Right atrium auricular region (tissue), 2 donors: ENCODE measurements at regions not wholly inside any gene's neighbourhood (a gene's known extent, or its start where the extent isn't known, plus 50 kb on each side); places are given as distances from the start of the nearest gene placed in this dataset.

Experiments used
- DNase-seq: peaks from one replicate; pipeline ENCODE4 v3.0.0-alpha.2; 2019; ENCODE audit warnings: low spot score
- H3K27ac ChIP-seq, 2 donors: fragments of 200-600 bp; sonication (generic); 1 replicate in 1 of 2; 2 replicates in 1 of 2; pipeline ENCODE4 v1.5.1; 2016 to 2019
- H3K27me3 ChIP-seq, 2 donors: fragments of 200-600 bp; sonication (generic); one replicate each; pipeline versions ENCODE4 v1.5.1 to v1.6.0; 2017 to 2019
- H3K36me3 ChIP-seq: fragments of 200-600 bp; sonication (generic); one replicate; pipeline ENCODE4 v1.5.1; 2016
- H3K4me1 ChIP-seq, 2 donors: fragments of 200-600 bp; sonication (generic); one replicate each; pipeline versions ENCODE4 v1.5.1 to v1.6.0; 2017 to 2019
- H3K4me3 ChIP-seq, 2 donors: fragments of 200-600 bp; sonication (generic); 1 replicate in 1 of 2; 2 replicates in 1 of 2; pipeline ENCODE4 v1.5.1; 2017 to 2019; ENCODE audit warnings: mild to moderate bottlenecking in 1 of 2, moderate library complexity in 1 of 2
- H3K9me3 ChIP-seq, 2 donors: fragments of 200-600 bp; sonication (generic); one replicate each; pipeline ENCODE4 v1.5.1; 2019
- CTCF ChIP-seq, 2 donors: fragments of 200-600 bp; sonication (generic); IDR thresholded peaks; one replicate each; pipeline ENCODE4 v1.5.1; 2019; ENCODE audit warnings: antibody characterized with exemption in 2 of 2

- no peaks in the 10 kb centered on the region for H3K36me3 ChIP-seq
- DNase-seq = no peak
- H3K4me1 ChIP-seq = no peaks in the 10 kb centered on the region
- no peak for TF ChIP-seq CTCF (IDR thresholded peaks at IDR 0.05)
- H3K9me3 ChIP-seq = no peaks in the 10 kb centered on the region
- H3K27me3 ChIP-seq = no peaks in the 10 kb centered on the region
- no peak overlapping the region for H3K4me3 ChIP-seq
- H3K27ac ChIP-seq = no peak overlapping the region
Measured at GRCh38 chr16:63061319-63061718, 1025.1 kb upstream of the CDH8 start.

- H3K4me1 ChIP-seq = no peaks in the 10 kb centered on the region
- no peaks in the 10 kb centered on the region for H3K36me3 ChIP-seq
- H3K4me3 ChIP-seq = no peak overlapping the region
- H3K27ac ChIP-seq = no peak overlapping the region
- H3K9me3 ChIP-seq = no peaks in the 10 kb centered on the region
- no peak for TF ChIP-seq CTCF (IDR thresholded peaks at IDR 0.05)
- DNase-seq = no peak
- H3K27me3 ChIP-seq = no peaks in the 10 kb centered on the region
Measured at GRCh38 chr16:63059676-63060075, 1023.4 kb upstream of the CDH8 start.

DNA sequence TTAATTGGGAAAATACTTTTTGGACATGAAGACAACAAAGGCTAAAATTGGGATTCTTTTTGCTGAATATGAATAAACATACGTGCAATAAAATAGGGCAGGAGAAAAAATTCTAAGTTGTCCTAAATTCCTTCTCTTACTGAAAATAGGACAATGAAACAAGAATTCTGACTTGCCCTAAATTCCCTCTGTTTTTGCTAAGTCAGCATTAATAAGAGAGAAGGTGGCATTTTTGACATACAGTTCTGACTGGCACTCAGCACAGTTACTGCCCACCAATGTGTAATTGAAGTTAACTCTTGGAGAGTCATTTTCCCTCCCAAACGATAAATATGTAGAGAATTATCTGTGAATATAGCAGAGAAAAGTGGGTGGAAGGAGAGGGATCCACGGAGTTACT lies 1021.1 kb upstream of the CDH8 start:
- H3K27me3 ChIP-seq = no peaks in the 10 kb centered on the region
- no peak for TF ChIP-seq CTCF (IDR thresholded peaks at IDR 0.05)
- DNase-seq = no peak
- H3K27ac ChIP-seq = no peak overlapping the region
- no peaks in the 10 kb centered on the region for H3K4me1 ChIP-seq
- H3K4me3 ChIP-seq = no peak overlapping the region
- H3K9me3 ChIP-seq = no peaks in the 10 kb centered on the region
- no peaks in the 10 kb centered on the region for H3K36me3 ChIP-seq

- DNase-seq = no peak
- H3K27ac ChIP-seq = no peak overlapping the region
- TF ChIP-seq CTCF (IDR thresholded peaks at IDR 0.05) = no peak
Measured at GRCh38 chr16:63050391-63050790, 1014.2 kb upstream of the CDH8 start.

GRCh38 chr16:63038397-63039106 lies 1002.3 kb upstream of the CDH8 start:
- no peak for DNase-seq
- Histone ChIP-seq H3K4me3 (no peak overlapping the region), H3K36me3 (no peaks in the 10 kb centered on the region), H3K27ac (no peak overlapping the region), H3K9me3 (no peaks in the 10 kb centered on the region), H3K4me1 (no peaks in the 10 kb centered on the region), H3K27me3 (no peaks in the 10 kb centered on the region)
- no peak for TF ChIP-seq CTCF (IDR thresholded peaks at IDR 0.05)

More at GRCh38 chr16:63050391-63050790, 1014.2 kb upstream of the CDH8 start:
- Histone ChIP-seq H3K36me3 (no peaks in the 10 kb centered on the region), H3K9me3 (no peaks in the 10 kb centered on the region), H3K4me3 (no peak overlapping the region), H3K27me3 (no peaks in the 10 kb centered on the region), H3K4me1 (no peaks in the 10 kb centered on the region)
